HG03342 (cell line): ENCODE measurements at regions not wholly inside any gene's neighbourhood (a gene's known extent, or its start where the extent isn't known, plus 50 kb on each side); places are given as distances from the start of the nearest gene placed in this dataset.
"Not testable (repeated sequence)": the region's sequence is repeated elsewhere in the genome, so short reads cannot be mapped to it uniquely, and the experiment has no call there.

Experiments used
- ATAC-seq: cut with Tn5 transposase; IDR thresholded peaks from one replicate; pipeline ENCODE4 v1.9.1; 2021; ENCODE audit warnings: mild to moderate bottlenecking, moderate library complexity; ENCODE audit not compliant: unreplicated experiment

- ATAC-seq = no peak
These were observed 220.8 kb downstream of the NMUR2 start for GRCh38 chr5:152184266-152184665.

- no peak for ATAC-seq
These were observed 223.6 kb downstream of the NMUR2 start for GRCh38 chr5:152181461-152181860.

GRCh38 chr5:152178350-152178699 is 226.8 kb downstream of the NMUR2 start:
- ATAC-seq = no peak

GRCh38 chr5:152177626-152178349 is 227.3 kb downstream of the NMUR2 start:
- ATAC-seq = no peak

- no peak for ATAC-seq
These were observed 233.2 kb downstream of the NMUR2 start for GRCh38 chr5:152171888-152172287.

GRCh38 chr5:152170350-152170749 is 234.7 kb downstream of the NMUR2 start:
- ATAC-seq = no peak

- ATAC-seq = no peak
These were observed 240.2 kb upstream of the GLRA1 start for GRCh38 chr5:152164860-152165259.

- not testable (repeated sequence) for ATAC-seq
These were observed 235.2 kb upstream of the GLRA1 start for GRCh38 chr5:152159894-152160293.

- not testable (repeated sequence) for ATAC-seq
These were observed 229.8 kb upstream of the GLRA1 start for GRCh38 chr5:152154452-152154851.

GRCh38 chr5:152151940-152152339 is 227.3 kb upstream of the GLRA1 start:
- ATAC-seq = no peak

- ATAC-seq = no peak
These were observed 226.5 kb upstream of the GLRA1 start for GRCh38 chr5:152151113-152151512.

- no peak for ATAC-seq
These were observed 222.6 kb upstream of the GLRA1 start for GRCh38 chr5:152147286-152147685.

- no peak for ATAC-seq
These were observed 221.9 kb upstream of the GLRA1 start for GRCh38 chr5:152146566-152146965.

- no peak for ATAC-seq
These were observed 219.9 kb upstream of the GLRA1 start for GRCh38 chr5:152144556-152144955.

GRCh38 chr5:152144030-152144429 is 219.4 kb upstream of the GLRA1 start:
- ATAC-seq = no peak

GRCh38 chr5:152142840-152143469 is 218.3 kb upstream of the GLRA1 start:
- peak; percentile 91 for ATAC-seq

- no peak for ATAC-seq
These were observed 215.7 kb upstream of the GLRA1 start for GRCh38 chr5:152140347-152140746.

GRCh38 chr5:152137063-152137462 is 212.4 kb upstream of the GLRA1 start:
- ATAC-seq = no peak

GRCh38 chr5:152136321-152136720 is 211.7 kb upstream of the GLRA1 start:
- ATAC-seq = no peak

GRCh38 chr5:152135827-152136226 is 211.2 kb upstream of the GLRA1 start:
- ATAC-seq = no peak

GRCh38 chr5:152125661-152126205 is 201.1 kb upstream of the GLRA1 start:
- ATAC-seq = no peak

- ATAC-seq = no peak
These were observed 199.9 kb upstream of the GLRA1 start for GRCh38 chr5:152124409-152125041.
